ENCODE measurements at regions not wholly inside any gene's neighbourhood (a gene's known extent, or its start where the extent isn't known, plus 50 kb on each side); places are given as distances from the start of the nearest gene placed in this dataset.

DNA sequence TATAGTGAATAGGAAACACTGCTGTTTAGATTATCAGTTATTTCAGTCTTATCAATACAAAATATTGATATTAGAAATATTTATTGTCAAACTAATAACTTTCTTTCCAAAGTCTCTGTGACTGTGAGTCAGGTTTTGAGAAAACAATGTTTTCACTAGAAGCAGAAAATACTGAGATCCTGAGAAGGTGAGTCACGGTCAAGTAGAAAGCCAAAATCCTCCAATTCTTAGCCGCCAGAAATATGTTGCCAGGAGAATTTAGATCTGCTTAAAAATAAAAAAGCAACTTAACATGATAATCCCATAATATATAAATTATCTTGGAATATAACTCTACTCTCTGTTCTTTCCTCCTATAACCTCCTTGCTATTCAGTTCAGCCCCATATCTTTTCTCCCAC lies 181.9 kb upstream of the NRXN1 start:
- intact Hi-C loops (cut with DNase I): no loop called here

DNA sequence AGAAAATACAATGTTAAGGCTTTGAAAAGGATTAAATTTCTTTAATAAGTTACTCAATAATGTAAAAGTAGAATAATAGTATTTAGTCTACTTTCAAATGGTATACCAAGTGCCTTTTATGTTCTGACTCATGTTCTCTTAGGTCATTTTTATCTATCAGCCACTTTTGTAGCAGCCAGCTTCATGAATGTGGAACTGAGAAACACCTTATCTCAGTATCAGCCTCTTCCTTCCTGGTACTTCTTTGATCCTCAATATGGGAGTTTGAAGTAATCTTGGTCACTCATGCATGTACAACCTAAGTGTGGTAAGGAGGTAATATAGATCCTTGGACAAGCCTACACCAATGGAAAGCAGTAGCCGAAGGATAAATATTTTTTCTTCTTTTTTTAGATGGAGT lies 180.4 kb upstream of the NRXN1 start:
- Histone ChIP-seq H3K4me3 (no peak overlapping the region), H3K27ac (no peak overlapping the region), H3K27me3 (no peaks in the 10 kb centered on the region), H3K4me1 (no peaks in the 10 kb centered on the region), H3K36me3 (no peaks in the 10 kb centered on the region), H3K9me3 (no peaks in the 10 kb centered on the region)
- ATAC-seq: no peak
- TF ChIP-seq CTCF (IDR thresholded peaks at IDR 0.05): no peak
- intact Hi-C loops (cut with DNase I): no loop called here
- no peak for DNase-seq

More for the DNA sequence above, 181.9 kb upstream of the NRXN1 start:
- DNase-seq (no peak), ATAC-seq (no peak)
- H3K4me1 ChIP-seq: no peaks in the 10 kb centered on the region
- TF ChIP-seq CTCF (IDR thresholded peaks at IDR 0.05): no peak
- H3K9me3 ChIP-seq: no peaks in the 10 kb centered on the region
- no peaks in the 10 kb centered on the region for H3K36me3 ChIP-seq
- H3K4me3 ChIP-seq: no peak overlapping the region
- H3K27me3 ChIP-seq: no peaks in the 10 kb centered on the region
- H3K27ac ChIP-seq: no peak overlapping the region

DNA sequence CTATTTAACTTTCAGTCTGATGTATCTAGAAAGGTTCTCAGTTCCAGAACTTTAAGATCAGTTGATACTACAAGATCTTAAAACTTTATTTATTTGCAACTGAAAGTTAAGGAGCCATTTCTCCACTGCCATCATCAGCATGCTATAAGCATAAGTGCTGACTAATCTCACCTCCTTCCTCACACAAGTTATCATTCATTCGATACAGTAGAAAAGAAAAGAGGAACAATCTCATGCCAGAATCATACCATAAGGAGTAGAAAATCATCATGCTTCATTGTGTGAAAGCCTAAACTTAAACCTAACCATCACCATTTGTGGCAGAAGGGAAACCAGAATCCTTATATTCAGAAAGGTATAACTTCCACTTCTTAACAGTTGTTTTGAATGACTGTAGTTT lies 176.6 kb upstream of the NRXN1 start:
- H3K4me1 ChIP-seq: no peaks in the 10 kb centered on the region
- intact Hi-C loops (cut with DNase I): no loop called here

DNA sequence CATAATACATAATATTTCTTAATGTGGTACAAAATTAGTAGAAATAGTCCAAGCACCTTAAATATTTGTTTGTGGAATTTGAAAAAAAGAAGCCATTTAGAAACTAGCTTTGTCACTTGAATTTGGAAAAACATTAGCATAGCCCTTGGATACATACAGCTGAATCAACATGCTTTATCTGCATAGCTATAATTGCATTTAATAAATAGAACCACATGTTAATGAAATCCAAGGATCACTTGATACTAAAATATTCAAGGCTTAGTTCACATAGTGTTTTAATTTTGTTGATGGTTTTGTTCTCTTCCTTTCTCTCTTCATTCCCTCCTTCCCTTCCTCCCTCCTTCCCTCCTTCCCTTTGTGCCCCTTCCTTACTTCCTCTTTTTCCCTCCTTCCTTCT lies 169.4 kb upstream of the NRXN1 start:
- DNase-seq (no peak), ATAC-seq (no peak)
- Histone ChIP-seq H3K9me3 (peaks cover 0 to 4% of the 10 kb centered on the region in 2 donors), H3K36me3 (no peaks in the 10 kb centered on the region), H3K4me3 (no peak overlapping the region), H3K27me3 (no peaks in the 10 kb centered on the region), H3K4me1 (no peaks in the 10 kb centered on the region), H3K27ac (no peak overlapping the region)
- intact Hi-C loops (cut with DNase I): no loop called here
- TF ChIP-seq CTCF (IDR thresholded peaks at IDR 0.05): no peak

More for the DNA sequence above, 176.6 kb upstream of the NRXN1 start:
- no peak for DNase-seq
- Histone ChIP-seq H3K9me3 (no peaks in the 10 kb centered on the region), H3K27ac (no peak overlapping the region), H3K4me3 (no peak overlapping the region), H3K36me3 (no peaks in the 10 kb centered on the region), H3K27me3 (no peaks in the 10 kb centered on the region)
- ATAC-seq: no peak
- no peak for TF ChIP-seq CTCF (IDR thresholded peaks at IDR 0.05)

- H3K9me3 ChIP-seq: peaks cover 0 to 30% of the 10 kb centered on the region in 2 donors
- DNase-seq (no peak), ATAC-seq (no peak)
- H3K4me3 ChIP-seq: no peak overlapping the region
- TF ChIP-seq CTCF (IDR thresholded peaks at IDR 0.05): no peak
- H3K27me3 ChIP-seq: no peaks in the 10 kb centered on the region
- H3K4me1 ChIP-seq: no peaks in the 10 kb centered on the region
- no peaks in the 10 kb centered on the region for H3K36me3 ChIP-seq
- no peak overlapping the region for H3K27ac ChIP-seq
- intact Hi-C loops (cut with DNase I): no loop called here
These were observed 162.7 kb upstream of the NRXN1 start for GRCh38 chr2:51194656-51195055.
